ENCODE measurements at regions not wholly inside any gene's neighbourhood (a gene's known extent, or its start where the extent isn't known, plus 50 kb on each side); places are given as distances from the start of the nearest gene placed in this dataset.

GRCh38 chr5:165296401-165297130 lies 1791.1 kb downstream of the MAT2B start:
- no peak for DNase-seq (ENCODE audit: low spot score)

DNA sequence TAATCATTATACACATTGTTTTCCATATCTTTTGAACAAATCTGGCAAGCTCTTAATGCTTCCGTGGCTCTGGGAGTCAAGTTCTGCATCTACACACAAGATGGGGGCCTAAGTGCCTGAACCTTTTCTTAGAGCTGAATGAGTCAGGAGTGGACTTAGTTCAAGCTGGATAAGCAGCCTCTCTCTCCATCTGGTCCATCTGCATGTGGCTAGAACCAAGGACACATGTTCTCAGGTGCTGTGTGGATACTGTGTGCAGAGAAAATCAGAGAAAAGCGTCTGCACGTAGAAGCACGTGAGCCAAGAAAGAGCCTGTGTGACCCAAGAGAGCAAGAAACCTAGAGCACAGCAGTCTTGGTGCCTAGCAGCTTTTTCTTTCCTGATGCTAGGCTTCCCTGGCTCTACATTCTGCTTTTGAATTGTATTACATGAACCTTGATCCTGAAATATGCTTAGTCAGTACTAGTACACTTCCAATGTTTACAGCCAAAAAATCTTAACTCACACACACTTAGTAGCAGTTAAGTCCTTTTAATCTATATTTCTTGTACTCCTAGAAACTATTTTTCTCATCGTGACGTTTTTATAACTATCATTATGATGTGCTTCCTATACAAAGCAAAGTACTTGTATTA lies 1798.9 kb downstream of the MAT2B start:
- no peak for DNase-seq (ENCODE audit: low spot score)

DNA sequence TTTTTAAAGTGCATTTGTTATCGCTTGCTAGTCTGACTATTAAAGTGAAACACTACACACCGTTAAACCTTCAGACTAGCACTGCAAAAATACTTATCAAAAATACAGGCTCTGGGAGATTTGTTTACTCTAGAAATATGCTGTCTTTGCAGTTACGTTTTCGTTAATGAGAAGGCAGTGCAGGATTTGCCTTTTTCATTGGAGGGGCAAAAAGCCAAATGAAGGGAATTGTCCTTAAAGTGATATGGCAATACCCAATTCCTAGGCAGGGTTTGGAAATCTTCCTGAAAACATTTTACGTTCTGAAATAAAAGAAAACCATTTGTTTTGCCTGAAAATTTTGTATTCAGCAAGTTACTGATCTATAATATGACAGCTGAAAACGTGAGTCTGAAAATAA lies 1800.2 kb downstream of the MAT2B start:
- DNase-seq (ENCODE audit: low spot score), result no peak

DNA sequence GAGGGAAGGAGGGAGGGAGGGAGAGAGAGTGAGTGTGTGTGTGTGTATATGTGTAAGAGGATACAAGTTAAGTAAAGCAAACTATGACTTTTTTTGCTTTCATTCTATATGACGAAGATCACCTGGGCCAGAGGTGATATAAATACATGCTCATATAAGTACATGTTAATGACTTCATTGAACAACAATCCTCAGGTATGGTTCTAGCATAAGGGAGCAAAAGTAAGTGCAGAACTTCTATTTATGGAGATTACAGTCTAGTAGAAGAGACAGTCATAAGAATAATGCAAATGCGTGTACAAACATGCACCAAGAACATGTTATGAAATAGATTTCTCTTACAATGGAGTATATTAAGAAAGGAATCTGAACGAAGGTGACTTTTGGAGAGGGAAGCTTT lies 1804.0 kb downstream of the MAT2B start:
- no peak for DNase-seq (ENCODE audit: low spot score)

GRCh38 chr5:165310031-165310430 lies 1804.6 kb downstream of the MAT2B start:
- no peak for DNase-seq (ENCODE audit: low spot score)

DNA sequence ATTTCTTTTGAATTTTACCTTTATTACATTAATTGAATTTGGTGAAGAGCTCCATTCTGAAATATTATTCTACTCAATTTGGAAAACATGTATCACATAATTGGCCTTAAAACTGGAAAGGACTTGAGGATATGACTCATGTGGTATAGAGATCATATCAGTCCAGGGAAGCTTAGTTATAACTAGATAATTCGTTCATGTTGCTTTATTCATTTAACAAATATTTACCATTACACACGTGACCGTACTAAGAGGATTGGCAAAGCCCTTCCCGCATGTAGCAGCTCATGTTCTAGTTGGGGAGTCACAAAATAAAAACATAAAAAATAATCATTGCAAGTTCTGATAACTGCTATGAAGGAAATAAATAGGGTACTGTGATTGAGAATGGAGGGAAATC lies 1816.5 kb downstream of the MAT2B start:
- DNase-seq (ENCODE audit: low spot score), result peak; percentile 38

DNA sequence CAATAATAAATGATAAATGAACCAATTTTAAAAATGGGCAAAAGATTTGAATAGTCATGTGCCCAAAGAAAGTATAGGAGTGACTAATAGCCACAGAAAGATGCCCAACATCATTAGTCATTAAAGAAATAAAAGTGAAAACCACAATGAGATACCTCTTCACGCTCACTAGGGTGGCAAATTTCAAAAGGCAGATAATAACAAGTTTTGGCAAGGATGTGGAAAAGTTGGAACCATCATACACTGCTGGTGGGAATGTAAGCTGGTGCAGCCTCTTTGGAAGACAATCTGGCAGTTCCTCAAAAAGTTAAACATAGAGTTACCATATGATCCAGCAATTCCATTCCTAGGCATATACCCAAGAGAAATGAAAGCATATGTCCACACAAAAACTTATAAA lies 1819.8 kb downstream of the MAT2B start:
- DNase-seq (ENCODE audit: low spot score), result no peak

- no peak for DNase-seq (ENCODE audit: low spot score)
Measured at GRCh38 chr5:165327631-165328030, 1822.2 kb downstream of the MAT2B start.

- DNase-seq (ENCODE audit: low spot score), result peak; percentile 10
Measured at GRCh38 chr5:165328846-165329245, 1823.4 kb downstream of the MAT2B start.

DNA sequence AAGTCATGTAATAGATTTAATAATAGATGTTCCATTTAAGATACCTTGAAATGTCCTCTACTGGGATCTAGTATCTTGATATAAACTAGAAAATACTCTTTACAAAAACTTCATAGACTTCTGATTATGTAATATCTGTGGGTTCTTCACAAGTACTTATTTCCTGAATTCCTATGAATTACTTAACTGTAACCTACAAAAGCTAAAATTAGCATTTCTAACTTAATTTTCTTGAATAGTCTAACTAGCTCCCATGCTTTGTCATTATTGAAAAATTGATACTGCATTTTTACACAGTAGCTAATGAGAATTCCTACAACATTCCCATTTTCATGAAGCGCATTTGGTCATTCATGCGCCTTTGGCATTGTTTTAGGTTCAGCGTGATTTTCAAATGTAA lies 1828.2 kb downstream of the MAT2B start:
- DNase-seq (ENCODE audit: low spot score), result no peak

DNA sequence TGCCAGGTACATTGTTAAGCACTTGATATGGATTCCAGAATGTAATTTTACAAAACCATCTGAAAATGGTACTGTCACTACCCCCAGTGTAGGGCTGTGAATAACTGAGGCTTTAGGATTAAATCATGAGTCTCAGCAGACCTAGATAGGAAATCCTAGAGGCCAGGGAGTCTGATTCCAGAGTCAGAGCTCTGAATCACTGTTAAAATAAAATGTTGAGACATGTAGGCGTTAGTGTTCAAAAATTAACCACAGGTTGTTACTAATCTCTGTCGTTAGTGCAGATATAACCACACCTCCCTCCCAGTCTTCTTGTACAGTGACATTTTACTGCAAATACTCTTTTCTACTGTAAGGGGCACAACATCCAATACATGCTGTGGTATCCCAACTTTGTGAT lies 1828.8 kb downstream of the MAT2B start:
- peak; percentile 5 for DNase-seq (ENCODE audit: low spot score)

- no peak for DNase-seq (ENCODE audit: low spot score)
Measured at GRCh38 chr5:165349735-165350134, 1844.3 kb downstream of the MAT2B start.

GRCh38 chr5:165351342-165351741 lies 1845.9 kb downstream of the MAT2B start:
- DNase-seq (ENCODE audit: low spot score), result no peak

DNA sequence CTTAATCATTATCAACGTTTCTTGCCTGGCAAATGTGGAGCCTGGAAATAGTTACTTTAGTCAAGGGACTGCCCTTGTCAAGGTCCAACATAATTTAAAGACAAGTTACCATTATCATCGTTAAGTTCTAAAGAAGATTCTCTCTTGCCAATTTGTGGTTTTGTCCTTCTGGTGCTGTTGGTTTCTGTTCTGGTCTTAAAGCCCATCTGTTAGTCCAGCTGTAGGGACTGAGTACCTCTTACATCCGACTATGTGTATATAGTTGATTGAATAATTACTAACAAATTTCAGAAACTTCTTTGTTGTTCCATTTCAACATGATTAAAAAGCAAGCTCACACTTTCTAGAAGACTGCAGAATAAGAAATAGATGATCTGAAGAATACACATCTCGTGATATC lies 1854.9 kb downstream of the MAT2B start:
- no peak for DNase-seq (ENCODE audit: low spot score)

DNA sequence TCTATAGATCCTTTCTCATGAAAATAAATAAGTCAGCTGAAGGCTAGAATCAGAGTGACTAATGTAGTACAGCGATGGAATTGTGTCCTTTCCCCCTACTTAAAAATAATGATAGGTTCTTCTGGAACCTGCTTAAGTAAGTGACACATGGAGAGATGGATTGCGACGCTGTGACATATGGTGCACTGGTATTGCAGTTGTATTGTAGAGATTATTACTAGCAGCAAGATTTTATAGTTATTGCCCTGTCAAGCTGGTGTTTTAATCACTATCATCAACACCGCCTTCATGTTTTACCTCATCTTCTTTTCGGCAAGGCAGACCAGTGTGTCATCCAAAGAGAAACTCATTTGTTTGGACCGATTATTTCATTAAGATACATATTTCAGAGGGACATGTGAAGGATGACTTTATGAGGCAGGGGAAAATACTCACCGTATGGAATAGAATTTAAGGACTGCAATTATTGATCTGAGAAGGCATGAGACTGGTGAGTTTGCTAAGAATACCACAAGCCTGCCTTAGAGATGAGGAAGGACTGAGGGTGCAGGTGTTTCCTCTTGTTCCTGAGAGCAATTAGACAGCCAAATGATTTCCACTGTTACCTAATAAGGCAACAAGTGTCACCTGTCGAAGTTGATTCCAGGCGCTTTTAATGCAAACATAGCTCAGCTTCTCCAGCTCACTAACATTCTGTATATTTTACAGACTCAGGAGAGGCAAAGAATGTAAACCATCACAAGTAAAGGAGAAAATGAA lies 1855.5 kb downstream of the MAT2B start:
- DNase-seq (ENCODE audit: low spot score), result no peak

DNA sequence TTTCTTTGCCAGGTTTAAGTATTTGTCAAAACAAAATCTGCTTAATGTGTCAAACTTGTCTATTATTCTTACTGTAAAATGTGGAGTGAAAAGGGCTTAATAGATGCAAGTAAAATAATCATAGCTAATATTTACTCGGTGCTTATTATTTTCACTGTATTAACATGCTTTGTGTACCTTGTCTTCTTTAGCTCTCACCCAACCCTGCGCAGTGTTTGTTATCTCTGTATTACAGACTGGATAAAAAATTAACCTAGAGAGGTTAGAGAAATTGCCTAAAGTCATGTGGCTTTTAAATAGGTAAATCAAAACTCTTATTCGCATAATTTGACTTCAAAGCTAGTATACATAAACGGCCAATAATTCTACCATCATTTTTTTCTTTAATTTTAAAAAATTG lies 1864.8 kb downstream of the MAT2B start:
- no peak for DNase-seq (ENCODE audit: low spot score)

DNA sequence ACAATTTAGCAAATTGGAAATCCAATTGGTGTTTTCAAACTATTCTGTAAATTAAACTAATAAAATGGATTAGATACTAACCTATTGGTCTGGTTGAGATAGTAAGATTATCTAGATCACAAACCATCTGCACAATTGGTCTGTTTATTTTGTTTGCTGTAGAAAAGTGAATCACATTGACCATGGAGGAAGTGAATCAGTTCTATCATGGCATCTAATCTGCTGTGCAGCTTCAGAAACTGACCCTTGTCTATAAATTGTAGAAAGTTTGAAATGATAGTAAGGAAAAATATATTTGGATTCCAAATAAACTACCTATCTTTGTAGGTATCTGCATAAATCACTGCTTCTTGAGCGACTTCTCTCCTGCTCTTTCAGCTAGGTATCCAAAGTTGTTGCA lies 1865.4 kb downstream of the MAT2B start:
- DNase-seq (ENCODE audit: low spot score), result no peak

GRCh38 chr5:165375201-165375600 lies 1869.8 kb downstream of the MAT2B start:
- no peak for DNase-seq (ENCODE audit: low spot score)

DNA sequence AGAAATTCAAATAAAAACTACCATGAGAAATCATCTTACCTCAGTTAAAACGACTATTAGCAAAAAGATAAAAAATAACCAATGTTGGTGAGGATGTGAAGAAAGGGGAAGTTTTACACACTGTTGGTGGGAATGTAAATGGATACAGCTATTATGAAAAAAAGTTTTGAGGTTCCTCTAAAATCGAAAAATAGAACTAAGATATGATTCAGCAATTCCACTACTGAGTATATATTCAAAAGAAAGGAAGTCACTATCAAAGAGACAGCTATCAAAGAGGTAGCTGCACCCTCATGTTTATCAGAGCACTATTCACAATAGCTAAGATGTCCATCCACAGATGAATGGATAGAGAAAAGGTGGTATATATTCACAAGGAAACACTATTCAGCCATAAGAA lies 1888.4 kb downstream of the MAT2B start:
- DNase-seq (ENCODE audit: low spot score), result no peak

GRCh38 chr5:165397516-165397915 lies 1892.1 kb downstream of the MAT2B start:
- DNase-seq (ENCODE audit: low spot score), result no peak

- no peak for DNase-seq (ENCODE audit: low spot score)
Measured at GRCh38 chr5:165400086-165400485, 1894.7 kb downstream of the MAT2B start.

GRCh38 chr5:165404917-165405316 lies 1899.5 kb downstream of the MAT2B start:
- no peak for DNase-seq (ENCODE audit: low spot score)

GRCh38 chr5:165405340-165405739 lies 1899.9 kb downstream of the MAT2B start:
- no peak for DNase-seq (ENCODE audit: low spot score)

All from GM03348 (cell line).